ENCODE measurements at regions not wholly inside any gene's neighbourhood (a gene's known extent, or its start where the extent isn't known, plus 50 kb on each side); places are given as distances from the start of the nearest gene placed in this dataset.

- Mint-ChIP-seq H3K27ac (no peak overlapping the region), H3K4me1 (ENCODE audit: low read depth) (no peaks in the 10 kb centered on the region; the same call in 1 of the 2 replicates), H3K27me3 (ENCODE audit: insufficient read depth) (no peaks in the 10 kb centered on the region), H3K36me3 (ENCODE audit: low read depth) (0 out of 2 replicates have a peak, but pooled peaks cover 4% of the 10 kb centered on the region), H3K9me3 (no peaks in the 10 kb centered on the region), H3K4me3 (no peak overlapping the region)
- TF ChIP-seq, protein P1, sequence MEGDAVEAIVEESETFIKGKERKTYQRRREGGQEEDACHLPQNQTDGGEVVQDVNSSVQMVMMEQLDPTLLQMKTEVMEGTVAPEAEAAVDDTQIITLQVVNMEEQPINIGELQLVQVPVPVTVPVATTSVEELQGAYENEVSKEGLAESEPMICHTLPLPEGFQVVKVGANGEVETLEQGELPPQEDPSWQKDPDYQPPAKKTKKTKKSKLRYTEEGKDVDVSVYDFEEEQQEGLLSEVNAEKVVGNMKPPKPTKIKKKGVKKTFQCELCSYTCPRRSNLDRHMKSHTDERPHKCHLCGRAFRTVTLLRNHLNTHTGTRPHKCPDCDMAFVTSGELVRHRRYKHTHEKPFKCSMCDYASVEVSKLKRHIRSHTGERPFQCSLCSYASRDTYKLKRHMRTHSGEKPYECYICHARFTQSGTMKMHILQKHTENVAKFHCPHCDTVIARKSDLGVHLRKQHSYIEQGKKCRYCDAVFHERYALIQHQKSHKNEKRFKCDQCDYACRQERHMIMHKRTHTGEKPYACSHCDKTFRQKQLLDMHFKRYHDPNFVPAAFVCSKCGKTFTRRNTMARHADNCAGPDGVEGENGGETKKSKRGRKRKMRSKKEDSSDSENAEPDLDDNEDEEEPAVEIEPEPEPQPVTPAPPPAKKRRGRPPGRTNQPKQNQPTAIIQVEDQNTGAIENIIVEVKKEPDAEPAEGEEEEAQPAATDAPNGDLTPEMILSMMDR (IDR thresholded peaks at IDR 0.05), result no peak
- no peak for DNase-seq
These were observed 527.1 kb upstream of the MARCKS start for GRCh38 chr6:113329942-113330635.

DNA sequence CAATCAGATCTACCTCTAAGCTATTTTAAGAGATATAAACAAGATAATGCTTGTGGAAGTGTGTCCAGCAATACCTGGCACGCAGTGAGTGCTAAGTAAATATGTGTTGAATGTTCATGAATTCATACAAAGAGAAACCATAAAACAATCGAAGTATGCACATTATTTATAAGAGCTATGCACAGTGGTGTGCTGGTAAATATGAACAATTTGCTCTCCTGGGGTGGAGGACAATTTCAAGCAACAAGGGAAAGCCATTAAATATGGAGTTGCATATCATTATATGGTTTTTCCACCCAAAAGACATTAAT is 526.6 kb upstream of the MARCKS start:
- no peak for DNase-seq
- no peak overlapping the region for H3K27ac Mint-ChIP-seq
- H3K4me1 Mint-ChIP-seq (ENCODE audit: low read depth), result no peaks in the 10 kb centered on the region; the same call in 1 of the 2 replicates
- 0 out of 2 replicates have a peak, but pooled peaks cover 4% of the 10 kb centered on the region for H3K36me3 Mint-ChIP-seq (ENCODE audit: low read depth)
- H3K9me3 Mint-ChIP-seq, result no peaks in the 10 kb centered on the region
- no peak overlapping the region for H3K4me3 Mint-ChIP-seq
- TF ChIP-seq, protein P1 (IDR thresholded peaks at IDR 0.05), result no peak
- no peaks in the 10 kb centered on the region for H3K27me3 Mint-ChIP-seq (ENCODE audit: insufficient read depth)

- DNase-seq, result no peak
- TF ChIP-seq, protein P1 (IDR thresholded peaks at IDR 0.05), result no peak
- H3K4me3 Mint-ChIP-seq, result no peak overlapping the region
- no peaks in the 10 kb centered on the region for H3K9me3 Mint-ChIP-seq
- H3K4me1 Mint-ChIP-seq (ENCODE audit: low read depth), result no peaks in the 10 kb centered on the region; the same call in 1 of the 2 replicates
- H3K27ac Mint-ChIP-seq, result no peak overlapping the region
- H3K27me3 Mint-ChIP-seq (ENCODE audit: insufficient read depth), result no peaks in the 10 kb centered on the region
- 0 out of 2 replicates have a peak, but pooled peaks cover 4% of the 10 kb centered on the region for H3K36me3 Mint-ChIP-seq (ENCODE audit: low read depth)
These were observed 526.1 kb upstream of the MARCKS start for GRCh38 chr6:113331021-113331420.

- Mint-ChIP-seq H3K4me3 (no peak overlapping the region), H3K36me3 (ENCODE audit: low read depth) (no peaks in the 10 kb centered on the region), H3K27ac (no peak overlapping the region), H3K4me1 (ENCODE audit: low read depth) (peaks cover 17% of the 10 kb centered on the region), H3K27me3 (ENCODE audit: insufficient read depth) (no peaks in the 10 kb centered on the region), H3K9me3 (no peaks in the 10 kb centered on the region)
- TF ChIP-seq, protein P1 (IDR thresholded peaks at IDR 0.05), result no peak
- no peak for DNase-seq
These were observed 518.5 kb upstream of the MARCKS start for GRCh38 chr6:113338644-113339043.

GRCh38 chr6:113339209-113339608 is 517.9 kb upstream of the MARCKS start:
- DNase-seq, result no peak

More at GRCh38 chr6:113339209-113339608, 517.9 kb upstream of the MARCKS start:
- Mint-ChIP-seq H3K4me3 (no peak overlapping the region), H3K27me3 (ENCODE audit: insufficient read depth) (no peaks in the 10 kb centered on the region), H3K9me3 (no peaks in the 10 kb centered on the region), H3K4me1 (ENCODE audit: low read depth) (peaks cover 22% of the 10 kb centered on the region), H3K27ac (no peak overlapping the region), H3K36me3 (ENCODE audit: low read depth) (no peaks in the 10 kb centered on the region)
- TF ChIP-seq, protein P1 (IDR thresholded peaks at IDR 0.05), result no peak

Data from HFFc6 (cell line).